WTC11 (cell line): ENCODE measurements at regions not wholly inside any gene's neighbourhood (a gene's known extent, or its start where the extent isn't known, plus 50 kb on each side); places are given as distances from the start of the nearest gene placed in this dataset.

Experiments used
- ATAC-seq: fragments of 200-7000 bp; cut with Tn5 transposase; 2 replicates; pipeline ENCODE4 v1.10.0; 2021; ENCODE audit warnings: mild to moderate bottlenecking, moderate library complexity
- CTCF ChIA-PET: fragments of 300-600 bp; sonication (Branson Sonifier 250); formaldehyde crosslinking; loops from one replicate; lab custom pipeline; 2021; ENCODE audit warnings: antibody characterized with exemption; lab: Charles Lee
- POLR2A ChIA-PET: fragments of 350-600 bp; sonication (Branson Sonifier 250); formaldehyde crosslinking; loops from one replicate; lab custom pipeline; 2021; ENCODE audit warnings: antibody characterized with exemption; lab: Charles Lee
- DNase-seq: peaks from one replicate; pipeline ENCODE4 v3.0.0; 2021; ENCODE audit warnings: low spot score
- H3K27ac Mint-ChIP-seq: 2 replicates; pipeline ENCODE4 v1.8.0; 2021; ENCODE audit warnings: mixed read lengths
- H3K27me3 Mint-ChIP-seq: 2 replicates; pipeline ENCODE4 v1.8.0; 2021; ENCODE audit warnings: low read depth, mild to moderate bottlenecking, moderate library complexity, mixed read lengths
- H3K36me3 Mint-ChIP-seq: 2 replicates; pipeline ENCODE4 v1.8.0; 2021; ENCODE audit warnings: mixed read lengths
- H3K4me1 Mint-ChIP-seq: 2 replicates; pipeline ENCODE4 v1.8.0; 2022; ENCODE audit warnings: mixed read lengths
- H3K4me3 Mint-ChIP-seq: 2 replicates; pipeline ENCODE4 v1.8.0; 2021; ENCODE audit warnings: mild to moderate bottlenecking, moderate library complexity, mixed read lengths
- H3K9me3 Mint-ChIP-seq: 2 replicates; pipeline ENCODE4 v1.8.0; 2021; ENCODE audit warnings: mixed read lengths
- ATF1 ChIP-seq: sonication (generic); formaldehyde crosslinking; IDR thresholded peaks from 2 replicates; pipeline ENCODE4 v1.8.1; 2023; ENCODE audit warnings: mild to moderate bottlenecking, moderate library complexity, missing genetic modification reagents
- ATF3 ChIP-seq: sonication (generic); formaldehyde crosslinking; conservative IDR thresholded peaks from 2 replicates; pipeline ENCODE4 v1.8.1; 2022; ENCODE audit warnings: mild to moderate bottlenecking, missing genetic modification reagents
- CDX4 ChIP-seq: fragments of 250-450 bp; sonication (Bioruptor Pico); IDR thresholded peaks from 2 replicates; pipeline ENCODE4 v1.9.0; 2021; ENCODE audit warnings: moderate library complexity, mild to moderate bottlenecking, inconsistent platforms, borderline replicate concordance
- E2F4 ChIP-seq: sonication (generic); formaldehyde crosslinking; IDR thresholded peaks from 2 replicates; pipeline ENCODE4 v1.8.1; 2022; ENCODE audit warnings: low read depth, mild to moderate bottlenecking, moderate library complexity, missing genetic modification reagents, borderline replicate concordance
- E2F5 ChIP-seq: sonication (generic); formaldehyde crosslinking; IDR thresholded peaks from 2 replicates; pipeline ENCODE4 v1.8.1; 2022; ENCODE audit warnings: mild to moderate bottlenecking, moderate library complexity, missing genetic modification reagents
- ERG ChIP-seq: fragments of 250-450 bp; sonication (Bioruptor Pico); IDR thresholded peaks from 2 replicates; pipeline ENCODE4 v1.8.0; 2021; ENCODE audit warnings: mild to moderate bottlenecking
- FOXJ3 ChIP-seq: sonication (generic); formaldehyde crosslinking; IDR thresholded peaks from 2 replicates; pipeline ENCODE4 v1.9.0; 2021; ENCODE audit warnings: missing genetic modification reagents, mild to moderate bottlenecking, borderline replicate concordance
- NFATC4 ChIP-seq: fragments of 250-450 bp; sonication (Bioruptor Pico); IDR thresholded peaks from 2 replicates; pipeline ENCODE4 v1.9.0; 2021; ENCODE audit warnings: mild to moderate bottlenecking
- PRDM15 ChIP-seq: sonication (generic); formaldehyde crosslinking; IDR thresholded peaks from 2 replicates; pipeline ENCODE4 v1.8.0; 2022; ENCODE audit warnings: missing genetic modification reagents
- RELA ChIP-seq: sonication (generic); formaldehyde crosslinking; IDR thresholded peaks from 2 replicates; pipeline ENCODE4 v1.8.1; 2022; ENCODE audit warnings: missing genetic modification reagents, mild to moderate bottlenecking, borderline replicate concordance
- STAT6 ChIP-seq: sonication (generic); formaldehyde crosslinking; conservative IDR thresholded peaks from 2 replicates; pipeline ENCODE4 v1.8.1; 2023; ENCODE audit warnings: mild to moderate bottlenecking, low read depth, missing genetic modification reagents, moderate library complexity
- USF1 ChIP-seq: sonication (generic); formaldehyde crosslinking; IDR thresholded peaks from 2 replicates; pipeline ENCODE4 v1.8.0; 2022; ENCODE audit warnings: mild to moderate bottlenecking, missing genetic modification reagents
- USF2 ChIP-seq: sonication (generic); formaldehyde crosslinking; IDR thresholded peaks from 2 replicates; pipeline ENCODE4 v1.8.1; 2023; ENCODE audit warnings: mild to moderate bottlenecking, missing genetic modification reagents, moderate library complexity
- ZBTB21 ChIP-seq: sonication (generic); formaldehyde crosslinking; IDR thresholded peaks from 2 replicates; pipeline ENCODE4 v1.8.1; 2023; ENCODE audit warnings: mild to moderate bottlenecking, missing genetic modification reagents, borderline replicate concordance
- ZNF263 ChIP-seq: sonication (generic); formaldehyde crosslinking; IDR thresholded peaks from 2 replicates; pipeline ENCODE4 v1.8.1; 2022; ENCODE audit warnings: low read depth, mild to moderate bottlenecking, moderate library complexity, missing genetic modification reagents
- ZNF281 ChIP-seq: sonication (generic); formaldehyde crosslinking; IDR thresholded peaks from 2 replicates; pipeline ENCODE4 v1.8.0; 2023; ENCODE audit warnings: mild to moderate bottlenecking, missing genetic modification reagents
- ZNF512 ChIP-seq: sonication (generic); formaldehyde crosslinking; IDR thresholded peaks from 2 replicates; pipeline ENCODE4 v1.8.1; 2022; ENCODE audit warnings: missing genetic modification reagents, borderline replicate concordance

- TF ChIP-seq ZNF263 (no peak), FOXJ3 (CRISPR knock-in tag) (no peak), E2F4 (CRISPR knock-in tag) (no peak), PRDM15 (CRISPR knock-in tag) (no peak)
These were observed 123.1 kb upstream of the RUNX1 start (continued) for GRCh38 chr21:35172231-35172630.

- no peak for ATAC-seq
- Mint-ChIP-seq H3K4me3 (no peak overlapping the region), H3K4me1 (peaks cover 14% of the 10 kb centered on the region), H3K9me3 (peaks cover 12% of the 10 kb centered on the region), H3K27me3 (peaks cover 2% of the 10 kb centered on the region; the same call in 1 of the 2 replicates), H3K36me3 (no peaks in the 10 kb centered on the region), H3K27ac (no peak overlapping the region)
- ChIA-PET POLR2A (no interaction called here), CTCF (no interaction called here)
- no peak for DNase-seq
- TF ChIP-seq STAT6 (CRISPR knock-in tag) = no peak
- no peak for TF ChIP-seq ZNF512 (CRISPR knock-in tag)
- TF ChIP-seq ERG (CRISPR knock-in tag) = no peak
- no peak for TF ChIP-seq E2F5 (CRISPR knock-in tag)
- TF ChIP-seq USF2 (CRISPR knock-in tag) = no peak
- no peak for TF ChIP-seq ZNF281
- no peak for TF ChIP-seq USF1 (CRISPR knock-in tag)
- no peak for TF ChIP-seq ZBTB21 (CRISPR knock-in tag)
- no peak for TF ChIP-seq CDX4 (CRISPR knock-in tag)
- no peak for TF ChIP-seq ATF3 (CRISPR knock-in tag)
- no peak for TF ChIP-seq NFATC4 (CRISPR knock-in tag)
- no peak for TF ChIP-seq ATF1 (CRISPR knock-in tag)
- no peak for TF ChIP-seq RELA
These were observed 122.3 kb upstream of the RUNX1 start for GRCh38 chr21:35171385-35171784.
